Activated CD8-positive, alpha-beta memory T cell treated with anti-CD3 and anti-CD28 coated beads for 48 hours (primary cell): ENCODE measurements at regions not wholly inside any gene's neighbourhood (a gene's known extent, or its start where the extent isn't known, plus 50 kb on each side); places are given as distances from the start of the nearest gene placed in this dataset.

Experiments
- DNase-seq, 3 experiments: peaks; one replicate each; pipeline ENCODE4 v3.0.0-alpha.2; 2020; ENCODE audit warnings: low read depth in 2 of 3, low spot score in 2 of 3

GRCh38 chr2:16126517-16127275 lies 186.3 kb downstream of the MYCN start:
- DNase-seq, result no peak

- DNase-seq, result no peak
Observed at GRCh38 chr2:16125614-16126516, 185.5 kb downstream of the MYCN start.

GRCh38 chr2:16124881-16125613 lies 184.7 kb downstream of the MYCN start:
- DNase-seq, result no peak

- no peak for DNase-seq
Observed at GRCh38 chr2:16123856-16124780, 183.8 kb downstream of the MYCN start.

- no peak for DNase-seq
Observed at GRCh38 chr2:16123421-16123820, 183.1 kb downstream of the MYCN start.

GRCh38 chr2:16122556-16122955 lies 182.2 kb downstream of the MYCN start:
- no peak for DNase-seq

GRCh38 chr2:16121986-16122390 lies 181.6 kb downstream of the MYCN start:
- DNase-seq, result no peak

- no peak for DNase-seq
Observed at GRCh38 chr2:16121231-16121985, 181.1 kb downstream of the MYCN start.

- no peak for DNase-seq
Observed at GRCh38 chr2:16120591-16121180, 180.3 kb downstream of the MYCN start.

- DNase-seq, result no peak
Observed at GRCh38 chr2:16119741-16120140, 179.4 kb downstream of the MYCN start.

- DNase-seq, result no peak
Observed at GRCh38 chr2:16118611-16119590, 178.6 kb downstream of the MYCN start.

- no peak for DNase-seq
Observed at GRCh38 chr2:16117791-16118610, 177.7 kb downstream of the MYCN start.

- no peak for DNase-seq
Observed at GRCh38 chr2:16117021-16117700, 176.8 kb downstream of the MYCN start.

GRCh38 chr2:16115881-16116830 lies 175.8 kb downstream of the MYCN start:
- no peak for DNase-seq

GRCh38 chr2:16115291-16115690 lies 174.9 kb downstream of the MYCN start:
- no peak for DNase-seq

GRCh38 chr2:16114836-16115235 lies 174.5 kb downstream of the MYCN start:
- DNase-seq, result no peak
